ENCODE measurements at regions not wholly inside any gene's neighbourhood (a gene's known extent, or its start where the extent isn't known, plus 50 kb on each side); places are given as distances from the start of the nearest gene placed in this dataset.

GRCh38 chrX:127057891-127058619, 238.5 kb downstream of the PRR32 start:
- POLR2A ChIA-PET: no interaction called here
- no peak for TF ChIP-seq MAX (IDR thresholded peaks at IDR 0.05; ENCODE audit: insufficient read depth, insufficient read length)
- TF ChIP-seq POLR2A (IDR thresholded peaks at IDR 0.05; ENCODE audit: low read depth, low read length): no peak

GRCh38 chrX:127085939-127086338, 266.4 kb downstream of the PRR32 start:
- intact Hi-C loops (cut with micrococcal nuclease): no loop called here
- Histone ChIP-seq H3K9me3 (replicated peaks; ENCODE audit: control insufficient read depth, insufficient read depth, low read length) (no peaks in the 10 kb centered on the region), H3K79me2 (ENCODE audit: control insufficient read depth, insufficient read depth, low read length) (no peaks in the 10 kb centered on the region), H3K4me2 (ENCODE audit: insufficient read depth, low read length) (no peak overlapping the region), H3K4me3 (replicated peaks in 1 of 3; ENCODE audit: insufficient read depth in 1 of 3, low read depth in 1 of 3, low read length in 3 of 3) (no peak overlapping the region), H3K9ac (replicated peaks; ENCODE audit: extremely low read depth, insufficient read depth, low read length) (no peak overlapping the region), H4K20me1 (replicated peaks; ENCODE audit: control insufficient read depth, extremely low read depth, insufficient read depth, low read length) (no peaks in the 10 kb centered on the region), H3K36me3 (ENCODE audit: control insufficient read depth in 2 of 2, extremely low read depth in 1 of 2, insufficient read depth in 2 of 2, low read length in 2 of 2) (no peaks in the 10 kb centered on the region), H3K27me3 (ENCODE audit: control insufficient read depth in 2 of 2, insufficient read depth in 2 of 2, low read length in 2 of 2) (no peaks in the 10 kb centered on the region), H2AFZ (ENCODE audit: low read depth, low read length) (no peak overlapping the region), H3K27ac (ENCODE audit: insufficient read depth, low read depth, low read length) (no peak overlapping the region), H3K9me1 (replicated peaks; ENCODE audit: control insufficient read depth, extremely low read depth, insufficient read depth, low read length) (no peaks in the 10 kb centered on the region), H3K4me1 (ENCODE audit: control insufficient read depth, extremely low read depth, insufficient read depth, low read length) (no peaks in the 10 kb centered on the region)
- CTCF ChIA-PET: no interaction called here
- no TSS peak for BruUV-seq (replicated peaks)
- dilution Hi-C loops (cut with MboI; ENCODE audit: extremely low pct_ligation_motif_present, low sequenced_read_pairs): no loop called here
- POLR2A ChIA-PET: no interaction called here
- TF ChIP-seq EZH2 (IDR thresholded peaks at IDR 0.05; ENCODE audit: borderline replicate concordance, low read depth, low read length, severe bottlenecking) (no peak), CTCF (IDR thresholded peaks at IDR 0.05; ENCODE audit: extremely low read depth in 1 of 2, insufficient read depth in 1 of 2, low read depth in 1 of 2, low read length in 2 of 2) (no peak), GATA2 (IDR thresholded peaks at IDR 0.05; ENCODE audit: insufficient read depth, insufficient read length, low read depth, low read length) (no peak), POLR2A (IDR thresholded peaks at IDR 0.05; ENCODE audit: low read depth, low read length) (no peak), MAX (IDR thresholded peaks at IDR 0.05; ENCODE audit: insufficient read depth, insufficient read length) (no peak), MYC (IDR thresholded peaks at IDR 0.05; ENCODE audit: low read depth, low read length) (no peak), POLR2AphosphoS5 (IDR thresholded peaks at IDR 0.05; ENCODE audit: insufficient read depth, low read depth, low read length) (no peak), JUN (IDR thresholded peaks at IDR 0.05; ENCODE audit: borderline replicate concordance, insufficient read depth, insufficient read length, low read depth) (no peak), FOS (IDR thresholded peaks at IDR 0.05; ENCODE audit: borderline replicate concordance, insufficient read depth, low read length) (no peak)
- DNase-seq (ENCODE audit: low read depth, low spot score) (no peak), FAIRE-seq (no peak)

More at GRCh38 chrX:127057891-127058619, 238.5 kb downstream of the PRR32 start:
- no TSS peak for BruUV-seq (replicated peaks)
- intact Hi-C loops (cut with micrococcal nuclease) (no loop called here), dilution Hi-C loops (cut with MboI; ENCODE audit: extremely low pct_ligation_motif_present, low sequenced_read_pairs) (no loop called here)
- no peaks in the 10 kb centered on the region for H3K79me2 ChIP-seq (ENCODE audit: control insufficient read depth, insufficient read depth, low read length)
- H3K27ac ChIP-seq (ENCODE audit: insufficient read depth, low read depth, low read length): no peak overlapping the region
- H3K4me3 ChIP-seq (replicated peaks in 1 of 3; ENCODE audit: insufficient read depth in 1 of 3, low read depth in 1 of 3, low read length in 3 of 3): no peak overlapping the region
- H2AFZ ChIP-seq (ENCODE audit: low read depth, low read length): no peak overlapping the region
- H3K9me1 ChIP-seq (replicated peaks; ENCODE audit: control insufficient read depth, extremely low read depth, insufficient read depth, low read length): no peaks in the 10 kb centered on the region
- H3K4me2 ChIP-seq (ENCODE audit: insufficient read depth, low read length): no peak overlapping the region
- H3K27me3 ChIP-seq (ENCODE audit: control insufficient read depth in 2 of 2, insufficient read depth in 2 of 2, low read length in 2 of 2): no peaks in the 10 kb centered on the region
- no peaks in the 10 kb centered on the region for H3K36me3 ChIP-seq (ENCODE audit: control insufficient read depth in 2 of 2, extremely low read depth in 1 of 2, insufficient read depth in 2 of 2, low read length in 2 of 2)
- CTCF ChIA-PET: no interaction called here
- H4K20me1 ChIP-seq (replicated peaks; ENCODE audit: control insufficient read depth, extremely low read depth, insufficient read depth, low read length): no peaks in the 10 kb centered on the region
- DNase-seq (ENCODE audit: low read depth, low spot score) (no peak), FAIRE-seq (no peak)
- H3K9ac ChIP-seq (replicated peaks; ENCODE audit: extremely low read depth, insufficient read depth, low read length): no peak overlapping the region
- no peaks in the 10 kb centered on the region for H3K4me1 ChIP-seq (ENCODE audit: control insufficient read depth, extremely low read depth, insufficient read depth, low read length)
- no peaks in the 10 kb centered on the region for H3K9me3 ChIP-seq (replicated peaks; ENCODE audit: control insufficient read depth, insufficient read depth, low read length)

All from endothelial cell of umbilical vein (primary cell).